Astrocyte of the spinal cord (primary cell): ENCODE measurements at regions not wholly inside any gene's neighbourhood (a gene's known extent, or its start where the extent isn't known, plus 50 kb on each side); places are given as distances from the start of the nearest gene placed in this dataset.

Source experiments
- DNase-seq: peaks from one replicate; pipeline ENCODE4 v3.0.0; 2011; ENCODE audit warnings: low read depth, low spot score
- H3K4me3 ChIP-seq: 2 replicates; pipeline ENCODE4 v1.5.1; 2011; ENCODE audit warnings: low read depth, mild to moderate bottlenecking, low read length, moderate library complexity
- in situ Hi-C: cut with HindIII; loops from 2 replicates; pipeline ENCODE4 v1.10.0; 2017; ENCODE audit warnings: low sequenced_read_pairs
- TF ChIP-seq, protein P1 (sequence below): IDR thresholded peaks from 2 replicates; pipeline ENCODE4 v1.5.1; 2012; ENCODE audit warnings: low read depth, mild to moderate bottlenecking, low read length, inconsistent platforms

- H3K4me3 ChIP-seq = no peak overlapping the region
- DNase-seq = no peak
- in situ Hi-C loops = no loop called here
- TF ChIP-seq, protein P1, sequence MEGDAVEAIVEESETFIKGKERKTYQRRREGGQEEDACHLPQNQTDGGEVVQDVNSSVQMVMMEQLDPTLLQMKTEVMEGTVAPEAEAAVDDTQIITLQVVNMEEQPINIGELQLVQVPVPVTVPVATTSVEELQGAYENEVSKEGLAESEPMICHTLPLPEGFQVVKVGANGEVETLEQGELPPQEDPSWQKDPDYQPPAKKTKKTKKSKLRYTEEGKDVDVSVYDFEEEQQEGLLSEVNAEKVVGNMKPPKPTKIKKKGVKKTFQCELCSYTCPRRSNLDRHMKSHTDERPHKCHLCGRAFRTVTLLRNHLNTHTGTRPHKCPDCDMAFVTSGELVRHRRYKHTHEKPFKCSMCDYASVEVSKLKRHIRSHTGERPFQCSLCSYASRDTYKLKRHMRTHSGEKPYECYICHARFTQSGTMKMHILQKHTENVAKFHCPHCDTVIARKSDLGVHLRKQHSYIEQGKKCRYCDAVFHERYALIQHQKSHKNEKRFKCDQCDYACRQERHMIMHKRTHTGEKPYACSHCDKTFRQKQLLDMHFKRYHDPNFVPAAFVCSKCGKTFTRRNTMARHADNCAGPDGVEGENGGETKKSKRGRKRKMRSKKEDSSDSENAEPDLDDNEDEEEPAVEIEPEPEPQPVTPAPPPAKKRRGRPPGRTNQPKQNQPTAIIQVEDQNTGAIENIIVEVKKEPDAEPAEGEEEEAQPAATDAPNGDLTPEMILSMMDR = no peak
Measured at GRCh38 chr2:221334481-221335218, 237.5 kb downstream of the EPHA4 start.

GRCh38 chr2:221335219-221335752, 236.8 kb downstream of the EPHA4 start:
- DNase-seq = no peak
- in situ Hi-C loops = no loop called here
- TF ChIP-seq, protein P1 = no peak
- no peak overlapping the region for H3K4me3 ChIP-seq

- TF ChIP-seq, protein P1 = no peak
Measured at GRCh38 chr2:221336967-221337366, 235.1 kb downstream of the EPHA4 start.

GRCh38 chr2:221337957-221338685, 234.0 kb downstream of the EPHA4 start:
- H3K4me3 ChIP-seq = no peak overlapping the region
- DNase-seq = no peak
- TF ChIP-seq, protein P1 = no peak
- in situ Hi-C loops = no loop called here

More at GRCh38 chr2:221336967-221337366, 235.1 kb downstream of the EPHA4 start:
- H3K4me3 ChIP-seq = no peak overlapping the region
- in situ Hi-C loops = no loop called here
- no peak for DNase-seq

GRCh38 chr2:221342388-221342787, 229.7 kb downstream of the EPHA4 start:
- no peak for DNase-seq
- H3K4me3 ChIP-seq = no peak overlapping the region
- TF ChIP-seq, protein P1 = no peak
- in situ Hi-C loops = no loop called here

DNA sequence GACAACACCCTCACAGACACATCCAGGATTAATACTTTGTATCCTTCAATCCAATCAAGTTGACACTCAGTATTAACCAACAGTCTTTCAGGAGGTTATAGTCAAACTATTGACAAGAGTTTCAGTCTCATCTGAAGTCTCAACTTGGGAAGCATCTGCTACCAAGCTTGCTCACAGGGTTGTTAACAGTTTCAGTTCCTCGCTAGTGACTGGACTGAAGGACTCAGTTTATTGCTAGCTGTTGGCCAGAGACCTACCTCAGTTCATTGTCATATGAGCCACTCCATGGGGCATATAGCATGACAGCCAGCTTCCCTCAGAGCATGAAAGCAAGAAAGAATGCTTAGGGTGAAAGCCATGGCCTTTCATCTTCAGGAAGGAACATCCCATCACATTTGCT, 228.6 kb downstream of the EPHA4 start:
- in situ Hi-C loops = no loop called here
- no peak overlapping the region for H3K4me3 ChIP-seq
- no peak for DNase-seq
- TF ChIP-seq, protein P1 = no peak
